IMR-90 (cell line): ENCODE measurements at regions not wholly inside any gene's neighbourhood (a gene's known extent, or its start where the extent isn't known, plus 50 kb on each side); places are given as distances from the start of the nearest gene placed in this dataset.

ENCODE experiments used
- ATAC-seq: fragments of 200-7000 bp; cut with Tn5 transposase; 2 replicates; pipeline ENCODE4 v1.9.1; 2020; ENCODE audit warnings: low read depth, mild to moderate bottlenecking, moderate library complexity
- BruUV-seq: library from RNA; stranded (reverse); fragments of 400-500 nt; replicated peaks from 2 replicates; lab custom pipeline; 2021; lab: Mats Ljungman, UMichigan
- CTCF ChIA-PET: fragments of 300-600 bp; formaldehyde crosslinking; extraction: SDS; loops from one replicate; lab custom pipeline; 2021; ENCODE audit warnings: antibody characterized with exemption; lab: Yijun Ruan, JAX
- POLR2A ChIA-PET: fragments of 300-600 bp; sonication (Branson Sonifier 250); formaldehyde crosslinking; loops from one replicate; lab custom pipeline; 2022; ENCODE audit warnings: antibody characterized with exemption; ENCODE audit not compliant: unreplicated experiment; lab: Charles Lee
- DNase-seq: peaks from one replicate; pipeline ENCODE4 v3.0.0; 2013
- H2AFZ ChIP-seq: replicated peaks from 2 replicates; pipeline ENCODE3; 2013; ENCODE audit warnings: low read length, mild to moderate bottlenecking; ENCODE audit not compliant: poor library complexity
- H2AK5ac ChIP-seq: 2 replicates; pipeline ENCODE4 v1.6.1; 2013; ENCODE audit warnings: low read depth, low read length, inconsistent platforms
- H2AK9ac ChIP-seq: replicated peaks from 2 replicates; pipeline ENCODE3; 2013; ENCODE audit warnings: mild to moderate bottlenecking, low read depth, low read length, moderate library complexity; ENCODE audit not compliant: poor library complexity
- H2BK120ac ChIP-seq: 2 replicates; pipeline ENCODE4 v1.6.1; 2013; ENCODE audit warnings: low read depth, low read length, inconsistent platforms
- H2BK15ac ChIP-seq: 3 replicates; pipeline ENCODE4 v1.6.1; 2013; ENCODE audit warnings: low read depth, low read length, inconsistent platforms
- H2BK20ac ChIP-seq: 2 replicates; pipeline ENCODE4 v1.6.1; 2013; ENCODE audit warnings: low read depth, mild to moderate bottlenecking, inconsistent platforms, low read length, moderate library complexity
- H2BK5ac ChIP-seq: 2 replicates; pipeline ENCODE4 v1.6.1; 2013; ENCODE audit warnings: mild to moderate bottlenecking, low read depth, low read length, inconsistent platforms; ENCODE audit not compliant: poor library complexity, severe bottlenecking
- H3K14ac ChIP-seq: replicated peaks from 2 replicates; pipeline ENCODE4 v1.6.1; 2013; ENCODE audit warnings: low read depth, low read length, inconsistent platforms
- H3K18ac ChIP-seq: 2 replicates; pipeline ENCODE4 v1.6.1; 2013; ENCODE audit warnings: low read depth, low read length, control low read depth
- H3K23ac ChIP-seq: 2 replicates; pipeline ENCODE4 v1.6.1; 2013; ENCODE audit warnings: low read depth, low read length, inconsistent platforms
- H3K27ac ChIP-seq: 2 replicates; pipeline ENCODE4 v1.5.1; 2013; ENCODE audit warnings: mild to moderate bottlenecking, control low read depth, low read length; ENCODE audit not compliant: insufficient read depth
- H3K27me3 ChIP-seq: 2 replicates; pipeline ENCODE4 v1.6.1; 2013; ENCODE audit warnings: low read length; ENCODE audit not compliant: control insufficient read depth, insufficient read depth
- H3K36me3 ChIP-seq: 2 replicates; pipeline ENCODE4 v1.6.1; 2013; ENCODE audit warnings: low read length, mixed read lengths; ENCODE audit not compliant: control insufficient read depth, insufficient read depth
- H3K4ac ChIP-seq: 2 replicates; pipeline ENCODE4 v1.6.1; 2013; ENCODE audit warnings: low read depth, low read length, inconsistent platforms
- H3K4me1 ChIP-seq: 2 replicates; pipeline ENCODE4 v1.6.1; 2013; ENCODE audit warnings: low read length, mixed read lengths; ENCODE audit not compliant: control insufficient read depth, insufficient read depth
- H3K4me2 ChIP-seq: 2 replicates; pipeline ENCODE4 v1.6.1; 2013; ENCODE audit warnings: low read depth, mild to moderate bottlenecking, control low read depth, low read length, moderate library complexity
- H3K4me3 ChIP-seq: 2 replicates; pipeline ENCODE4 v1.5.1; 2013; ENCODE audit warnings: low read depth, mild to moderate bottlenecking, control low read depth, low read length, moderate library complexity; ENCODE audit not compliant: insufficient read depth
- H3K56ac ChIP-seq: 2 replicates; pipeline ENCODE4 v1.6.1; 2013; ENCODE audit warnings: low read length, inconsistent platforms; ENCODE audit not compliant: insufficient read depth; ENCODE audit errors: extremely low read depth
- H3K79me1 ChIP-seq, 2 experiments: 2 replicates each; pipeline ENCODE4 v1.6.1; 2013; ENCODE audit warnings: low read length in 2 of 2, inconsistent platforms in 1 of 2, low read depth in 1 of 2
- H3K9ac ChIP-seq: 2 replicates; pipeline ENCODE4 v1.6.1; 2013; ENCODE audit warnings: low read depth, low read length, control low read depth
- H3K9me1 ChIP-seq: 2 replicates; pipeline ENCODE4 v1.6.1; 2013; ENCODE audit warnings: low read length, inconsistent platforms; ENCODE audit not compliant: insufficient read depth
- H3K9me3 ChIP-seq: 2 replicates; pipeline ENCODE4 v1.6.1; 2013; ENCODE audit warnings: low read length; ENCODE audit not compliant: control insufficient read depth, insufficient read depth
- H4K20me1 ChIP-seq: 2 replicates; pipeline ENCODE4 v1.6.1; 2013; ENCODE audit warnings: low read length, inconsistent platforms; ENCODE audit not compliant: insufficient read depth
- H4K5ac ChIP-seq: 2 replicates; pipeline ENCODE4 v1.6.1; 2013; ENCODE audit warnings: mild to moderate bottlenecking, low read depth, low read length, control low read depth
- H4K8ac ChIP-seq, 2 experiments: 2 replicates each; pipeline ENCODE4 v1.6.1; 2013; ENCODE audit warnings: low read depth in 2 of 2, low read length in 2 of 2, control low read depth in 1 of 2, inconsistent platforms in 1 of 2
- H4K91ac ChIP-seq: 2 replicates; pipeline ENCODE4 v1.6.1; 2013; ENCODE audit warnings: low read depth, low read length, inconsistent platforms; ENCODE audit not compliant: insufficient read depth
- BHLHE40 ChIP-seq: fragments of 150-350 bp; IDR thresholded peaks from 2 replicates; pipeline ENCODE4 v1.6.1; 2016; ENCODE audit warnings: mild to moderate bottlenecking, low read depth, low read length
- CEBPB ChIP-seq: IDR thresholded peaks from 2 replicates; pipeline ENCODE4 v1.6.1; 2012; ENCODE audit warnings: low read depth, low read length, improper control_type of control experiment
- CHD1 ChIP-seq: IDR thresholded peaks from 2 replicates; pipeline ENCODE4 v1.6.1; 2012; ENCODE audit warnings: low read depth, low read length, improper control_type of control experiment
- FOS ChIP-seq: fragments of 150-350 bp; IDR thresholded peaks from 2 replicates; pipeline ENCODE4 v1.6.1; 2016; ENCODE audit warnings: low read depth, low read length
- MAFK ChIP-seq: IDR thresholded peaks from 2 replicates; pipeline ENCODE4 v1.6.1; 2012; ENCODE audit warnings: low read depth, low read length, improper control_type of control experiment
- MAZ ChIP-seq: IDR thresholded peaks from 2 replicates; pipeline ENCODE4 v1.6.1; 2012; ENCODE audit warnings: low read depth, mild to moderate bottlenecking, low read length, improper control_type of control experiment, moderate library complexity, borderline replicate concordance
- MXI1 ChIP-seq: IDR thresholded peaks from 2 replicates; pipeline ENCODE4 v1.6.1; 2012; ENCODE audit warnings: low read depth, mild to moderate bottlenecking, low read length, moderate library complexity, borderline replicate concordance
- NFE2L2 ChIP-seq: fragments of 150-350 bp; IDR thresholded peaks from 2 replicates; pipeline ENCODE4 v1.6.1; 2016; ENCODE audit warnings: low read depth, mild to moderate bottlenecking, low read length
- POLR2A ChIP-seq: IDR thresholded peaks from 2 replicates; pipeline ENCODE4 v1.6.1; 2012; ENCODE audit warnings: mild to moderate bottlenecking, low read depth, low read length
- RAD21 ChIP-seq: IDR thresholded peaks from 2 replicates; pipeline ENCODE4 v1.6.1; 2012; ENCODE audit warnings: low read length, improper control_type of control experiment
- RCOR1 ChIP-seq: IDR thresholded peaks from 2 replicates; pipeline ENCODE4 v1.6.1; 2012; ENCODE audit warnings: mild to moderate bottlenecking, low read length, improper control_type of control experiment; ENCODE audit not compliant: insufficient replicate concordance
- RFX5 ChIP-seq: IDR thresholded peaks from 2 replicates; pipeline ENCODE4 v1.8.0; 2012; ENCODE audit warnings: low read depth, mild to moderate bottlenecking, low read length, moderate library complexity
- SMC3 ChIP-seq: fragments of 150-350 bp; IDR thresholded peaks from 2 replicates; pipeline ENCODE4 v1.6.1; 2016; ENCODE audit warnings: low read depth, mild to moderate bottlenecking, antibody characterized with exemption, low read length, moderate library complexity
- dilution Hi-C: fragments of 300-500 bp; cut with HindIII; formaldehyde crosslinking; loops from one replicate; pipeline ENCODE4 v1.14.3; 2018; ENCODE audit warnings: low sequenced_read_pairs; ENCODE audit not compliant: unreplicated experiment
- in situ Hi-C: fragments of 300-500 bp; cut with MboI; formaldehyde crosslinking; loops from 3 replicates; pipeline ENCODE4 v1.14.3; 2019; ENCODE audit warnings: low sequenced_read_pairs, inconsistent platforms, mixed read lengths
- intact Hi-C: fragments of 100-400 bp; cut with micrococcal nuclease; formaldehyde crosslinking; loops from 2 replicates; pipeline ENCODE4 v1.10.0; 2022
- TF ChIP-seq, protein P1 (sequence below): fragments of 150-350 bp; IDR thresholded peaks from 2 replicates; pipeline ENCODE4 v1.6.1; 2016; ENCODE audit warnings: low read depth, mild to moderate bottlenecking, low read length, moderate library complexity, borderline replicate concordance
- TF ChIP-seq, protein P2 (sequence below): conservative IDR thresholded peaks from 2 replicates; pipeline ENCODE4 v1.5.1; 2012; ENCODE audit warnings: mild to moderate bottlenecking, low read depth, low read length, improper control_type of control experiment
- TF ChIP-seq, protein P3 (sequence below): fragments of 150-350 bp; IDR thresholded peaks from 2 replicates; pipeline ENCODE4 v1.6.1; 2017; ENCODE audit warnings: mild to moderate bottlenecking, antibody characterized with exemption, low read length, low read depth

DNA sequence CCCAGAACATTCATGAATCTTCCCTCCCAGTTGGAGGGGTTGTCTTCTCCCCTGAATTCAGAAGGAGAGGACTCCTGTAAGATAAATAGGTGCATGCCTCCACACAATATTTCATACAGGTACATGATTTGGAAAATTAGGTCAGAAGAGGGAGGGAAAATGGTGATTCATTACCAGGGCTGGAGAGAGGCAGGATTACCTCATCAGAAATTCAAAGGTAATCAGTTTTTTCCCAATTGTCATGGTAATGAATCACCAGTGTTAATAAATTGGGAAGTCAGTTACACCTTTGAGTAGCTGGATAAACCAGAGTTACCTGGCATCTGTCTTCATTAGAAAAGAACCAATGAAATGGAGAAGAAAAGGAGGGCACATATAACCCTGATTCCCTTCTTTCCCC is 128.5 kb downstream of the EN1 start:
- POLR2A ChIA-PET = no interaction called here
- Histone ChIP-seq H2BK15ac (no peak overlapping the region), H4K8ac (no peak overlapping the region), H3K9me1 (no peaks in the 10 kb centered on the region), H3K18ac (no peak overlapping the region), H3K56ac (no peak overlapping the region), H3K4me2 (no peak overlapping the region), H3K4me3 (no peak overlapping the region), H2AFZ (no peak overlapping the region), H3K36me3 (no peaks in the 10 kb centered on the region), H3K9ac (no peak overlapping the region), H2AK9ac (no peak overlapping the region), H4K91ac (no peak overlapping the region), H4K20me1 (no peaks in the 10 kb centered on the region), H4K5ac (no peak overlapping the region), H3K23ac (no peak overlapping the region), H3K4me1 (no peaks in the 10 kb centered on the region), H3K4ac (no peak overlapping the region), H2BK20ac (no peak overlapping the region), H2BK5ac (no peak overlapping the region), H2AK5ac (no peak overlapping the region), H3K14ac (no peak overlapping the region), H3K9me3 (no peaks in the 10 kb centered on the region), H3K79me1 (no peaks in the 10 kb centered on the region), H2BK120ac (no peak overlapping the region), H3K27me3 (peaks cover 2% of the 10 kb centered on the region), H3K27ac (no peak overlapping the region)
- CTCF ChIA-PET = no interaction called here
- dilution Hi-C loops (no loop called here), intact Hi-C loops (no loop called here), in situ Hi-C loops (no loop called here)
- no peak for TF ChIP-seq CHD1
- TF ChIP-seq BHLHE40 = no peak
- no peak for TF ChIP-seq MAZ
- TF ChIP-seq, protein P1, sequence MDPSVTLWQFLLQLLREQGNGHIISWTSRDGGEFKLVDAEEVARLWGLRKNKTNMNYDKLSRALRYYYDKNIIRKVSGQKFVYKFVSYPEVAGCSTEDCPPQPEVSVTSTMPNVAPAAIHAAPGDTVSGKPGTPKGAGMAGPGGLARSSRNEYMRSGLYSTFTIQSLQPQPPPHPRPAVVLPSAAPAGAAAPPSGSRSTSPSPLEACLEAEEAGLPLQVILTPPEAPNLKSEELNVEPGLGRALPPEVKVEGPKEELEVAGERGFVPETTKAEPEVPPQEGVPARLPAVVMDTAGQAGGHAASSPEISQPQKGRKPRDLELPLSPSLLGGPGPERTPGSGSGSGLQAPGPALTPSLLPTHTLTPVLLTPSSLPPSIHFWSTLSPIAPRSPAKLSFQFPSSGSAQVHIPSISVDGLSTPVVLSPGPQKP = no peak
- no peak for TF ChIP-seq RFX5
- TF ChIP-seq, protein P2, sequence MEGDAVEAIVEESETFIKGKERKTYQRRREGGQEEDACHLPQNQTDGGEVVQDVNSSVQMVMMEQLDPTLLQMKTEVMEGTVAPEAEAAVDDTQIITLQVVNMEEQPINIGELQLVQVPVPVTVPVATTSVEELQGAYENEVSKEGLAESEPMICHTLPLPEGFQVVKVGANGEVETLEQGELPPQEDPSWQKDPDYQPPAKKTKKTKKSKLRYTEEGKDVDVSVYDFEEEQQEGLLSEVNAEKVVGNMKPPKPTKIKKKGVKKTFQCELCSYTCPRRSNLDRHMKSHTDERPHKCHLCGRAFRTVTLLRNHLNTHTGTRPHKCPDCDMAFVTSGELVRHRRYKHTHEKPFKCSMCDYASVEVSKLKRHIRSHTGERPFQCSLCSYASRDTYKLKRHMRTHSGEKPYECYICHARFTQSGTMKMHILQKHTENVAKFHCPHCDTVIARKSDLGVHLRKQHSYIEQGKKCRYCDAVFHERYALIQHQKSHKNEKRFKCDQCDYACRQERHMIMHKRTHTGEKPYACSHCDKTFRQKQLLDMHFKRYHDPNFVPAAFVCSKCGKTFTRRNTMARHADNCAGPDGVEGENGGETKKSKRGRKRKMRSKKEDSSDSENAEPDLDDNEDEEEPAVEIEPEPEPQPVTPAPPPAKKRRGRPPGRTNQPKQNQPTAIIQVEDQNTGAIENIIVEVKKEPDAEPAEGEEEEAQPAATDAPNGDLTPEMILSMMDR = no peak
- no peak for TF ChIP-seq RAD21
- no peak for TF ChIP-seq FOS
- TF ChIP-seq CEBPB = no peak
- TF ChIP-seq RCOR1 = no peak
- no peak for TF ChIP-seq POLR2A
- TF ChIP-seq, protein P3, sequence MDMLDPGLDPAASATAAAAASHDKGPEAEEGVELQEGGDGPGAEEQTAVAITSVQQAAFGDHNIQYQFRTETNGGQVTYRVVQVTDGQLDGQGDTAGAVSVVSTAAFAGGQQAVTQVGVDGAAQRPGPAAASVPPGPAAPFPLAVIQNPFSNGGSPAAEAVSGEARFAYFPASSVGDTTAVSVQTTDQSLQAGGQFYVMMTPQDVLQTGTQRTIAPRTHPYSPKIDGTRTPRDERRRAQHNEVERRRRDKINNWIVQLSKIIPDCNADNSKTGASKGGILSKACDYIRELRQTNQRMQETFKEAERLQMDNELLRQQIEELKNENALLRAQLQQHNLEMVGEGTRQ = no peak
- TF ChIP-seq NFE2L2 = no peak
- no peak for TF ChIP-seq MXI1
- TF ChIP-seq SMC3 = no peak
- TF ChIP-seq MAFK = no peak
- DNase-seq = no peak
- no TSS peak for BruUV-seq
- ATAC-seq = no peak
